ENCODE measurements at regions not wholly inside any gene's neighbourhood (a gene's known extent, or its start where the extent isn't known, plus 50 kb on each side); places are given as distances from the start of the nearest gene placed in this dataset.

DNA sequence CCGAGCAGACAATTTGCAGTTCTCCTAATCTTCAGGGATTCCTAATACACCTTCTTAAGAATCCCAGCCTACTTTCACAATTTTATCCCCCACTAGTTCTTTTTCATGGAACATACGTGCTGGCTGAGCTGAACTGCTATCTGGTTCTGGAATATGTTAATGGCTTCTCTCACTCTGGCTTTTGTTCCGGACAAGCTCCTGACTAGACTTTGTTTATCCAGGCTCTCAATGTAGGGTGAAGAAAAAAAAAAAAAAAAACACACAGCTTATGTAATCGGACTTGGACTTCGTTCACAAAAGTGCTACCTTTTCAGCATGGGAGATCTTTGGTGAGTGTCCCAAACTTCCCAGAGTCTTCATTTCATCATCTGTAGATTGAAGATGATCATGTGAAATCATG is 555.4 kb upstream of the CPEB2 start:
- TF ChIP-seq, protein P1, sequence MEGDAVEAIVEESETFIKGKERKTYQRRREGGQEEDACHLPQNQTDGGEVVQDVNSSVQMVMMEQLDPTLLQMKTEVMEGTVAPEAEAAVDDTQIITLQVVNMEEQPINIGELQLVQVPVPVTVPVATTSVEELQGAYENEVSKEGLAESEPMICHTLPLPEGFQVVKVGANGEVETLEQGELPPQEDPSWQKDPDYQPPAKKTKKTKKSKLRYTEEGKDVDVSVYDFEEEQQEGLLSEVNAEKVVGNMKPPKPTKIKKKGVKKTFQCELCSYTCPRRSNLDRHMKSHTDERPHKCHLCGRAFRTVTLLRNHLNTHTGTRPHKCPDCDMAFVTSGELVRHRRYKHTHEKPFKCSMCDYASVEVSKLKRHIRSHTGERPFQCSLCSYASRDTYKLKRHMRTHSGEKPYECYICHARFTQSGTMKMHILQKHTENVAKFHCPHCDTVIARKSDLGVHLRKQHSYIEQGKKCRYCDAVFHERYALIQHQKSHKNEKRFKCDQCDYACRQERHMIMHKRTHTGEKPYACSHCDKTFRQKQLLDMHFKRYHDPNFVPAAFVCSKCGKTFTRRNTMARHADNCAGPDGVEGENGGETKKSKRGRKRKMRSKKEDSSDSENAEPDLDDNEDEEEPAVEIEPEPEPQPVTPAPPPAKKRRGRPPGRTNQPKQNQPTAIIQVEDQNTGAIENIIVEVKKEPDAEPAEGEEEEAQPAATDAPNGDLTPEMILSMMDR (IDR thresholded peaks at IDR 0.05 in 8 of 11, conservative IDR thresholded peaks at IDR 0.05 in 3 of 11): no peak
- no peak for TF ChIP-seq POLR2AphosphoS5 (IDR thresholded peaks at IDR 0.05)

All from spleen (tissue), 7 donors.